Stomach (tissue), 4 donors: ENCODE measurements at regions not wholly inside any gene's neighbourhood (a gene's known extent, or its start where the extent isn't known, plus 50 kb on each side); places are given as distances from the start of the nearest gene placed in this dataset.

ENCODE experiments used
- EP300 ChIP-seq: sonication (generic); formaldehyde crosslinking; IDR thresholded peaks from one replicate; pipeline ENCODE4 v1.6.1; 2017; ENCODE audit warnings: antibody characterized with exemption
- TF ChIP-seq, protein P1 (sequence below), 7 experiments: fragments of 450-650 bp in 4 of 7; fragments of 200-600 bp in 3 of 7; sonication (generic) in 3 of 7; IDR thresholded peaks; one replicate each; pipeline ENCODE4 v1.5.1; 2016 to 2019; ENCODE audit warnings: antibody characterized with exemption in 7 of 7, control low read depth in 2 of 7, mild to moderate bottlenecking in 1 of 7

GRCh38 chr20:7108929-7109328 is 341.4 kb downstream of the BMP2 start:
- TF ChIP-seq, protein P1, sequence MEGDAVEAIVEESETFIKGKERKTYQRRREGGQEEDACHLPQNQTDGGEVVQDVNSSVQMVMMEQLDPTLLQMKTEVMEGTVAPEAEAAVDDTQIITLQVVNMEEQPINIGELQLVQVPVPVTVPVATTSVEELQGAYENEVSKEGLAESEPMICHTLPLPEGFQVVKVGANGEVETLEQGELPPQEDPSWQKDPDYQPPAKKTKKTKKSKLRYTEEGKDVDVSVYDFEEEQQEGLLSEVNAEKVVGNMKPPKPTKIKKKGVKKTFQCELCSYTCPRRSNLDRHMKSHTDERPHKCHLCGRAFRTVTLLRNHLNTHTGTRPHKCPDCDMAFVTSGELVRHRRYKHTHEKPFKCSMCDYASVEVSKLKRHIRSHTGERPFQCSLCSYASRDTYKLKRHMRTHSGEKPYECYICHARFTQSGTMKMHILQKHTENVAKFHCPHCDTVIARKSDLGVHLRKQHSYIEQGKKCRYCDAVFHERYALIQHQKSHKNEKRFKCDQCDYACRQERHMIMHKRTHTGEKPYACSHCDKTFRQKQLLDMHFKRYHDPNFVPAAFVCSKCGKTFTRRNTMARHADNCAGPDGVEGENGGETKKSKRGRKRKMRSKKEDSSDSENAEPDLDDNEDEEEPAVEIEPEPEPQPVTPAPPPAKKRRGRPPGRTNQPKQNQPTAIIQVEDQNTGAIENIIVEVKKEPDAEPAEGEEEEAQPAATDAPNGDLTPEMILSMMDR (IDR thresholded peaks at IDR 0.05), result no peak
- no peak for TF ChIP-seq EP300
